HEK293 (cell line): ENCODE measurements at regions not wholly inside any gene's neighbourhood (a gene's known extent, or its start where the extent isn't known, plus 50 kb on each side); places are given as distances from the start of the nearest gene placed in this dataset.

ENCODE experiments used
- CTCF ChIA-PET: fragments of 350-600 bp; formaldehyde crosslinking; extraction: SDS; loops from one replicate; lab custom pipeline; 2021; ENCODE audit warnings: antibody characterized with exemption; lab: Yijun Ruan, JAX
- POLR2A ChIA-PET: fragments of 300-600 bp; formaldehyde crosslinking; extraction: SDS; loops from one replicate; lab custom pipeline; 2020; ENCODE audit warnings: antibody characterized with exemption, inconsistent platforms; lab: Yijun Ruan, JAX
- H3K27ac ChIP-seq: fragments of 200-500 bp; sonication (Bioruptor generic); 2 replicates; pipeline ENCODE4 v1.5.1; 2014; ENCODE audit warnings: low read depth, low read length, control low read depth, inconsistent platforms; ENCODE audit errors: extremely low read depth
- H3K36me3 ChIP-seq, 2 experiments: fragments of 200-500 bp in 1 of 2; sonication (Bioruptor generic) in 1 of 2; 1 replicate in 1 of 2; 2 replicates in 1 of 2; pipeline ENCODE4 v1.5.1; 2014 to 2017; ENCODE audit warnings: inconsistent platforms in 2 of 2, low read length in 2 of 2; ENCODE audit not compliant: control insufficient read depth in 2 of 2, insufficient read depth in 1 of 2
- H3K4me1 ChIP-seq: fragments of 200-500 bp; sonication (Bioruptor generic); 2 replicates; pipeline ENCODE4 v1.5.1; 2014; ENCODE audit warnings: mild to moderate bottlenecking, low read length, inconsistent platforms; ENCODE audit not compliant: control insufficient read depth, insufficient read depth
- H3K4me3 ChIP-seq: 2 replicates; pipeline ENCODE4 v1.5.1; 2011; ENCODE audit warnings: low read depth, mild to moderate bottlenecking, control low read depth, low read length, moderate library complexity
- H3K9me3 ChIP-seq: fragments of 200-500 bp; sonication (Bioruptor generic); 2 replicates; pipeline ENCODE4 v1.5.1; 2014; ENCODE audit warnings: low read depth, low read length, inconsistent platforms; ENCODE audit not compliant: control insufficient read depth, insufficient read depth
- GLIS2 ChIP-seq: fragments of 450-650 bp; formaldehyde crosslinking; IDR thresholded peaks from 2 replicates; pipeline ENCODE4 v1.5.1; 2016; ENCODE audit warnings: missing biosample characterization, missing genetic modification characterization
- IKZF3 ChIP-seq: fragments of 450-650 bp; IDR thresholded peaks from 2 replicates; pipeline ENCODE4 v1.5.0; 2018; ENCODE audit warnings: missing biosample characterization, mild to moderate bottlenecking, missing genetic modification characterization, moderate library complexity
- PRDM1 ChIP-seq: fragments of 450-650 bp; formaldehyde crosslinking; IDR thresholded peaks from 2 replicates; pipeline ENCODE4; 2016; ENCODE audit warnings: missing biosample characterization, missing genetic modification characterization
- PRDM6 ChIP-seq: fragments of 450-650 bp; formaldehyde crosslinking; IDR thresholded peaks from 2 replicates; pipeline ENCODE4 v1.5.1; 2017; ENCODE audit warnings: missing biosample characterization, missing genetic modification characterization
- RBAK ChIP-seq: fragments of 450-650 bp; formaldehyde crosslinking; IDR thresholded peaks from 2 replicates; pipeline ENCODE4 v1.5.1; 2016; ENCODE audit warnings: missing biosample characterization, missing genetic modification characterization
- REPIN1 ChIP-seq: fragments of 450-650 bp; formaldehyde crosslinking; IDR thresholded peaks from 2 replicates; pipeline ENCODE4 v1.5.1; 2017; ENCODE audit warnings: missing biosample characterization, missing genetic modification characterization, low read depth
- SCRT1 ChIP-seq: fragments of 450-650 bp; formaldehyde crosslinking; IDR thresholded peaks from 2 replicates; pipeline ENCODE4 v1.5.1; 2016; ENCODE audit warnings: missing biosample characterization, missing genetic modification characterization, borderline replicate concordance
- SP7 ChIP-seq: fragments of 450-650 bp; formaldehyde crosslinking; IDR thresholded peaks from 2 replicates; pipeline ENCODE4 v1.5.1; 2016; ENCODE audit warnings: missing biosample characterization, missing genetic modification characterization
- WT1 ChIP-seq: fragments of 450-650 bp; formaldehyde crosslinking; IDR thresholded peaks from 2 replicates; pipeline ENCODE4 v1.5.1; 2016; ENCODE audit warnings: missing biosample characterization, missing genetic modification characterization
- ZBTB21 ChIP-seq: fragments of 450-650 bp; formaldehyde crosslinking; IDR thresholded peaks from 2 replicates; pipeline ENCODE4 v1.5.1; 2017; ENCODE audit warnings: missing biosample characterization, missing genetic modification characterization
- ZBTB48 ChIP-seq: fragments of 450-650 bp; formaldehyde crosslinking; IDR thresholded peaks from 2 replicates; pipeline ENCODE4 v1.5.1; 2016; ENCODE audit warnings: missing biosample characterization, missing genetic modification characterization
- ZEB2 ChIP-seq: fragments of 450-650 bp; formaldehyde crosslinking; IDR thresholded peaks from 2 replicates; pipeline ENCODE4 v1.5.1; 2016; ENCODE audit warnings: missing biosample characterization, missing genetic modification characterization
- ZNF146 ChIP-seq: fragments of 450-650 bp; formaldehyde crosslinking; IDR thresholded peaks from 2 replicates; pipeline ENCODE4 v1.5.1; 2016; ENCODE audit warnings: missing biosample characterization, missing genetic modification characterization
- ZNF169 ChIP-seq: fragments of 450-650 bp; formaldehyde crosslinking; IDR thresholded peaks from 2 replicates; pipeline ENCODE4 v1.5.1; 2016; ENCODE audit warnings: missing biosample characterization, missing genetic modification characterization
- ZNF214 ChIP-seq: fragments of 450-650 bp; formaldehyde crosslinking; IDR thresholded peaks from 2 replicates; pipeline ENCODE4 v1.5.1; 2017; ENCODE audit warnings: missing biosample characterization, mild to moderate bottlenecking, missing genetic modification characterization, borderline replicate concordance
- ZNF248 ChIP-seq: fragments of 450-650 bp; formaldehyde crosslinking; IDR thresholded peaks from 2 replicates; pipeline ENCODE4 v1.5.1; 2017; ENCODE audit warnings: missing biosample characterization, missing genetic modification characterization
- ZNF280C ChIP-seq: fragments of 450-650 bp; formaldehyde crosslinking; IDR thresholded peaks from 2 replicates; pipeline ENCODE4 v1.5.1; 2016; ENCODE audit warnings: missing biosample characterization, missing genetic modification characterization
- ZNF341 ChIP-seq: fragments of 450-650 bp; formaldehyde crosslinking; IDR thresholded peaks from 2 replicates; pipeline ENCODE4; 2016; ENCODE audit warnings: low read depth, missing biosample characterization, missing genetic modification characterization
- ZNF404 ChIP-seq: fragments of 450-650 bp; formaldehyde crosslinking; IDR thresholded peaks from 2 replicates; pipeline ENCODE4 v1.5.1; 2017; ENCODE audit warnings: missing biosample characterization, missing genetic modification characterization
- ZNF416 ChIP-seq: fragments of 450-650 bp; formaldehyde crosslinking; IDR thresholded peaks from 2 replicates; pipeline ENCODE4 v1.5.1; 2016; ENCODE audit warnings: missing biosample characterization, missing genetic modification characterization
- ZNF488 ChIP-seq: fragments of 450-650 bp; formaldehyde crosslinking; IDR thresholded peaks from 2 replicates; pipeline ENCODE4 v1.5.1; 2016; ENCODE audit warnings: missing biosample characterization, missing genetic modification characterization
- ZNF571 ChIP-seq: fragments of 450-650 bp; formaldehyde crosslinking; IDR thresholded peaks from 2 replicates; pipeline ENCODE4 v1.5.0; 2017; ENCODE audit warnings: missing biosample characterization, missing genetic modification characterization
- ZNF610 ChIP-seq: fragments of 450-650 bp; formaldehyde crosslinking; IDR thresholded peaks from 2 replicates; pipeline ENCODE4 v1.5.1; 2016; ENCODE audit warnings: missing biosample characterization, missing genetic modification characterization, borderline replicate concordance
- ZNF621 ChIP-seq: fragments of 450-650 bp; formaldehyde crosslinking; IDR thresholded peaks from 2 replicates; pipeline ENCODE4 v1.5.1; 2017; ENCODE audit warnings: missing biosample characterization, missing genetic modification characterization
- ZNF624 ChIP-seq: fragments of 450-650 bp; formaldehyde crosslinking; IDR thresholded peaks from 2 replicates; pipeline ENCODE4 v1.5.1; 2017; ENCODE audit warnings: missing biosample characterization, missing genetic modification characterization
- ZNF692 ChIP-seq: fragments of 450-650 bp; formaldehyde crosslinking; IDR thresholded peaks from 2 replicates; pipeline ENCODE4 v1.5.1; 2016; ENCODE audit warnings: missing biosample characterization, missing genetic modification characterization
- ZNF785 ChIP-seq: fragments of 450-650 bp; formaldehyde crosslinking; IDR thresholded peaks from 2 replicates; pipeline ENCODE4 v1.5.1; 2016; ENCODE audit warnings: missing biosample characterization, missing genetic modification characterization
- ZSCAN23 ChIP-seq: fragments of 450-650 bp; formaldehyde crosslinking; IDR thresholded peaks from 2 replicates; pipeline ENCODE4 v1.5.1; 2016; ENCODE audit warnings: missing biosample characterization, missing genetic modification characterization
- ZSCAN30 ChIP-seq: fragments of 450-650 bp; IDR thresholded peaks from 2 replicates; pipeline ENCODE4 v1.5.1; 2018; ENCODE audit warnings: missing biosample characterization, mild to moderate bottlenecking, missing genetic modification characterization, moderate library complexity
- TF ChIP-seq, protein P1 (sequence below): fragments of 450-650 bp; formaldehyde crosslinking; IDR thresholded peaks from 2 replicates; pipeline ENCODE4 v1.5.1; 2016; ENCODE audit warnings: missing biosample characterization, missing genetic modification characterization
- TF ChIP-seq, protein P2 (sequence below): fragments of 450-650 bp; formaldehyde crosslinking; IDR thresholded peaks from 2 replicates; pipeline ENCODE4 v1.5.1; 2017; ENCODE audit warnings: missing biosample characterization, missing genetic modification characterization

GRCh38 chr15:56804938-56805337 lies 71.6 kb upstream of the ZNF280D start (continued):
- TF ChIP-seq ZNF280C (tag by site-specific recombination) (no peak), ZNF169 (no peak), ZEB2 (tag by site-specific recombination) (no peak)

GRCh38 chr15:56804279-56804678 lies 71.0 kb upstream of the ZNF280D start:
- H3K4me3 ChIP-seq = no peak overlapping the region
- ChIA-PET CTCF (no interaction called here), POLR2A (no interaction called here)

GRCh38 chr15:56802161-56802560 lies 68.9 kb upstream of the ZNF280D start:
- Histone ChIP-seq H3K4me1 (no peaks in the 10 kb centered on the region), H3K36me3 (no peaks in the 10 kb centered on the region), H3K4me3 (no peak overlapping the region), H3K27ac (no peak overlapping the region), H3K9me3 (no peaks in the 10 kb centered on the region)
- CTCF ChIA-PET = interaction anchor here (1.0 kb wide), 1 partner anchor 20 kb away, joined by 3 read pairs; no protein-coding TSS in a partner anchor
- POLR2A ChIA-PET = no interaction called here
- TF ChIP-seq, protein P1, sequence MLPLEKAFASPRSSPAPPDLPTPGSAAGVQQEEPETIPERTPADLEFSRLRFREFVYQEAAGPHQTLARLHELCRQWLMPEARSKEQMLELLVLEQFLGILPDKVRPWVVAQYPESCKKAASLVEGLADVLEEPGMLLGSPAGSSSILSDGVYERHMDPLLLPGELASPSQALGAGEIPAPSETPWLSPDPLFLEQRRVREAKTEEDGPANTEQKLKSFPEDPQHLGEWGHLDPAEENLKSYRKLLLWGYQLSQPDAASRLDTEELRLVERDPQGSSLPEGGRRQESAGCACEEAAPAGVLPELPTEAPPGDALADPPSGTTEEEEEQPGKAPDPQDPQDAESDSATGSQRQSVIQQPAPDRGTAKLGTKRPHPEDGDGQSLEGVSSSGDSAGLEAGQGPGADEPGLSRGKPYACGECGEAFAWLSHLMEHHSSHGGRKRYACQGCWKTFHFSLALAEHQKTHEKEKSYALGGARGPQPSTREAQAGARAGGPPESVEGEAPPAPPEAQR = no peak
- TF ChIP-seq ZNF571 (tag by site-specific recombination) = no peak
- TF ChIP-seq SCRT1 (tag by site-specific recombination) = no peak
- TF ChIP-seq ZBTB48 (tag by site-specific recombination) = no peak
- TF ChIP-seq RBAK (tag by site-specific recombination) = no peak
- TF ChIP-seq ZNF624 = no peak
- TF ChIP-seq ZNF621 (tag by site-specific recombination) = no peak
- no peak for TF ChIP-seq WT1
- no peak for TF ChIP-seq ZNF146 (tag by site-specific recombination)
- TF ChIP-seq ZNF785 = no peak
- no peak for TF ChIP-seq ZNF488

More at GRCh38 chr15:56804279-56804678, 71.0 kb upstream of the ZNF280D start:
- no peaks in the 10 kb centered on the region for H3K4me1 ChIP-seq
- no peaks in the 10 kb centered on the region for H3K9me3 ChIP-seq
- no peaks in the 10 kb centered on the region for H3K36me3 ChIP-seq
- TF ChIP-seq ZNF214 (tag by site-specific recombination) = no peak
- TF ChIP-seq, protein P2, sequence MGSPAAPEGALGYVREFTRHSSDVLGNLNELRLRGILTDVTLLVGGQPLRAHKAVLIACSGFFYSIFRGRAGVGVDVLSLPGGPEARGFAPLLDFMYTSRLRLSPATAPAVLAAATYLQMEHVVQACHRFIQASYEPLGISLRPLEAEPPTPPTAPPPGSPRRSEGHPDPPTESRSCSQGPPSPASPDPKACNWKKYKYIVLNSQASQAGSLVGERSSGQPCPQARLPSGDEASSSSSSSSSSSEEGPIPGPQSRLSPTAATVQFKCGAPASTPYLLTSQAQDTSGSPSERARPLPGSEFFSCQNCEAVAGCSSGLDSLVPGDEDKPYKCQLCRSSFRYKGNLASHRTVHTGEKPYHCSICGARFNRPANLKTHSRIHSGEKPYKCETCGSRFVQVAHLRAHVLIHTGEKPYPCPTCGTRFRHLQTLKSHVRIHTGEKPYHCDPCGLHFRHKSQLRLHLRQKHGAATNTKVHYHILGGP (tag by site-specific recombination) = no peak
- no peak for TF ChIP-seq GLIS2
- TF ChIP-seq ZSCAN23 (tag by site-specific recombination) = no peak
- no peak for TF ChIP-seq ZBTB21 (tag by site-specific recombination)
- no peak for TF ChIP-seq ZNF416 (tag by site-specific recombination)
- no peak for TF ChIP-seq SP7
- TF ChIP-seq REPIN1 (tag by site-specific recombination) = no peak
- no peak for TF ChIP-seq PRDM6 (tag by site-specific recombination)
- TF ChIP-seq ZNF341 = no peak
- TF ChIP-seq PRDM1 (tag by site-specific recombination) = no peak
- TF ChIP-seq ZNF621 (tag by site-specific recombination) = no peak
- no peak for TF ChIP-seq ZSCAN30 (tag by site-specific recombination)
- no peak for TF ChIP-seq ZNF610 (tag by site-specific recombination)
- TF ChIP-seq IKZF3 (tag by site-specific recombination) = no peak
- no peak for TF ChIP-seq ZNF404 (tag by site-specific recombination)
- TF ChIP-seq ZNF692 (tag by site-specific recombination) = no peak
- TF ChIP-seq ZNF248 (tag by site-specific recombination) = no peak
- H3K27ac ChIP-seq = no peak overlapping the region
